ENCODE measurements at regions not wholly inside any gene's neighbourhood (a gene's known extent, or its start where the extent isn't known, plus 50 kb on each side); places are given as distances from the start of the nearest gene placed in this dataset.
"Not testable (repeated sequence)": the region's sequence is repeated elsewhere in the genome, so short reads cannot be mapped to it uniquely, and the experiment has no call there.

- no peak overlapping the region for H3K4me3 ChIP-seq (replicated peaks; ENCODE audit: low read depth, low read length)
- TF ChIP-seq CTCF (IDR thresholded peaks at IDR 0.05; ENCODE audit: low read depth, low read length, missing control alignments), result no peak
- DNase-seq (ENCODE audit: extremely low read depth, low read depth), result no peak
These were observed 650.9 kb upstream of the SEMA6D start for GRCh38 chr15:47066392-47066791.

DNA sequence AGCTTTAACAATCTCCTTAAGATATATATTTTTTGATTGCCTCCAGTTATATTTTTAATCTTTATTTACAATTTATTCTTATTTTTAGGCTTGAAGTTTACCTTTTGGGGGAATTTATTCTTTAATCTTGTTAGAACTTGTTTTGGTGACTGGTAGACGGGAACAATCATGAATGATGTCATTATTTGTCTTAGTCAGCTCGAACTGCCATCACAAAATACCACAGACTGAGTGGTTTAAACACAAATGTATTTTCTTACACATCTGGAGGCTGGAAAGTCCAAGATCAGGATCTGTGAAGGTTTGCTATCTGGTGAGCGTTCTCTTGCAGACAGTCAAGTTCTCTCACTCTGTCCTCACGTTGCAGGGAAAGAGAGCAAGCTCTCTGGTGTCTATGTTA is 639.5 kb upstream of the SEMA6D start:
- DNase-seq (ENCODE audit: extremely low read depth, low read depth); H3K4me3 ChIP-seq (replicated peaks; ENCODE audit: low read depth, low read length): not testable (repeated sequence)

DNA sequence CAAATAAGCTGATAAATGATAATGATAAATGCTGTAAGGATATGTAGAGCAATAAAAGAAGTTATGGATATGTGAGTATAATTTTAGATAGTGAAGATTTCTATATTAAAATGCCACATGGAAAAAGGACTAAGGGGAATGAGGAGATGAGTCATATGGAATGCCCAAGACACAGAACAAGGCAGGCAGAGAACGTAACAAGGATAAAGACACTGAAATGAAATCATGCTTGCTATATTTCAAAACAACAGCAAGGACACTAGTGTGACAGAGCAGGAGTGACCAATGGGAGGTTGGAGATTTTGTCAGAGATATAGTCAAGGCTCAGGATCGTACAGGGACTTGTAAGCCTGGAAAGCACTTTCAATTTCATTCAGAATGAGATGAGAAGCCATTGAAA is 621.5 kb upstream of the SEMA6D start:
- no peak for TF ChIP-seq CTCF (IDR thresholded peaks at IDR 0.05; ENCODE audit: low read depth, low read length, missing control alignments)
- DNase-seq (ENCODE audit: extremely low read depth, low read depth), result no peak
- no peak overlapping the region for H3K4me3 ChIP-seq (replicated peaks; ENCODE audit: low read depth, low read length)

DNA sequence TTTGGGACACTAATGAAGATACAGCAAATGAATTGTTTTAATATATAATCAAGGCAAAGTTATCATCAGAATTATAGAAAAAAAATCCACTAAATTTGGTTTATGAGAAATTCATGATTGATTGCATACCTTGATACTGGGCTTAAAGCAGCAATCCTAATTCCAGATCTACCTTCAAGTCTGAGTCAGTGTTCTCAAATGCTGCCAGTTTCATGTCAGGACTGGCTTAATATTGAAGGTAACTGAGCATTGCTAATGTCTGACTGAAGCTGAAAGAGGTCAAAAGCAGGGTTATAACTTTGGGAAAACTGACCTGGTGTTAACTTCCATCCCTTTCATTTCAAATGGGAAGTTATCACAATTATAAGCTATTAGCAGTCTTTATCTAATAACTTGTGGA is 618.8 kb upstream of the SEMA6D start:
- not testable (repeated sequence) for H3K4me3 ChIP-seq (replicated peaks; ENCODE audit: low read depth, low read length); DNase-seq (ENCODE audit: extremely low read depth, low read depth)

DNA sequence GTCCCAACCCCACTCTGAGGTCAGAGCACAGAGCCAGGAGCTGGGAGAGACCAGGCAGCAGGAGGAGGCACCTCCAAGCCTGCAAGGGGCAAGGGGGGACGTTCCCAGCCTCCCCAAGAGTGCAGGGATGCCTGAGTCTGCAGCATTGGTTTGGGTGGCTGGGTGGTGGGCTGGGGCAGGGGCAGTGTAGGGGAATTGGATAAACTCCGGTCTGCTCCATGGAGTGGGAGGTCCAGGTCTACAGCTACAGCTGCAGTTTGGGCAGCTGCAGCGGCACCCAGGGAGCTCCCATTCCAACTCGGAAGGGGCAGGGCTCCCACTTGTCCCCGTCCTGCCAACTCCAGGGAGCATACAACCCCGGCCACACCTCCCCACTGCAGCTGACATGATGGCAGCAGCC is 617.5 kb upstream of the SEMA6D start:
- DNase-seq (ENCODE audit: extremely low read depth, low read depth); H3K4me3 ChIP-seq (replicated peaks; ENCODE audit: low read depth, low read length): not testable (repeated sequence)

DNA sequence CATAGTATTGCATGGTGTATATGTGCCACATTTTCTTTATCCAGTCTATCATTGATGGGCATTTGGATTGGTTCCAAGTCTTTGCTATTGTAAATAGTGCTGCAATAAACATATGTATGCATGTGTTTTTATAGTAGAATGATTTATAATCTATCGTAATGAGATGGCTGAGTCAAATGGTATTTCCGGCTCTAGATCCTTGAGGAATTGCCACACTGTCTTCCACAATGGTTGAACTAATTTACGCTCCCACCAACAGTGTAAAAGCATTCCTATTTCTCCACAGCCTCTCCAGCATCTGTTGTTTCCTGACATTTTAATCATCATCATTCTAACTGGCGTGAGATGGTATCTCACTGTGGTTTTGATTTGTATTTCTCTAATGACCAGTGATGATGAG is 608.5 kb upstream of the SEMA6D start:
- not testable (repeated sequence) for H3K4me3 ChIP-seq (replicated peaks; ENCODE audit: low read depth, low read length); DNase-seq (ENCODE audit: extremely low read depth, low read depth)

GRCh38 chr15:47116698-47117097 is 600.6 kb upstream of the SEMA6D start:
- H3K4me3 ChIP-seq (replicated peaks; ENCODE audit: low read depth, low read length), result no peak overlapping the region
- TF ChIP-seq CTCF (IDR thresholded peaks at IDR 0.05; ENCODE audit: low read depth, low read length, missing control alignments), result no peak
- DNase-seq (ENCODE audit: extremely low read depth, low read depth), result no peak

GRCh38 chr15:47119349-47119748 is 598.0 kb upstream of the SEMA6D start:
- H3K4me3 ChIP-seq (replicated peaks; ENCODE audit: low read depth, low read length), result no peak overlapping the region
- no peak for TF ChIP-seq CTCF (IDR thresholded peaks at IDR 0.05; ENCODE audit: low read depth, low read length, missing control alignments)
- no peak for DNase-seq (ENCODE audit: extremely low read depth, low read depth)

DNA sequence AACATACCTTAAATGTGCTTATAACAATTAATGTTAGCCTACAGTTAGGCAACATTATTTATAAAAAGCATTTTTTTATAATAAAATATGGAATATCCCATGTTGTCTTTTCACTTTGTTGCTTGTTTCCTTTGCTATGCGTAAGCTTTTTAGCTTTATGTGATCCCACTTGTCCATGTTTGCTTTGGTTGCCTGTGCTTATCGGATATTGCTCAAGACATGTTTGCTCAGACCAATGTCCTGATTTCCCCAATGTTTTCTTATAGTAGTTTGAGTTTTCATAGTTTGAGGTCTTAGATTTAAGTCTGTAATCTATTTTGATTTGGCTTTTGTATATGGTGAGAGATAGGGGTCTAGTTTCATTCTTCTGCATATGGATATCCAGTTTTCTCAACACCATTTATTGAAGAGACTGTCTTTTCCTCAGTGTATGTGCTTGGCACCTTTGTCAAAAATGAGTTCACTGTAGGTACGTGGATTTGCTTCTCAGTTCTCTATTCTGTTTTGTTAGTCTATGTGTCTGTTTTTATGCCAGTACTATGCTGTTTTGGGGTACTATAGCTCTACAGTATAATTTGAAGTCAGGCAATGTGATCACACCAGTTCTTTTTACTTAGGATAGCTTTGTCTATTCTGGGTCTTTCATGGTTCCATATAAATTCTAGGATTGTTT is 592.7 kb upstream of the SEMA6D start:
- no peak for TF ChIP-seq CTCF (IDR thresholded peaks at IDR 0.05; ENCODE audit: low read depth, low read length, missing control alignments)
- no peak overlapping the region for H3K4me3 ChIP-seq (replicated peaks; ENCODE audit: low read depth, low read length)
- no peak for DNase-seq (ENCODE audit: extremely low read depth, low read depth)
